ENCODE measurements at regions not wholly inside any gene's neighbourhood (a gene's known extent, or its start where the extent isn't known, plus 50 kb on each side); places are given as distances from the start of the nearest gene placed in this dataset.

DNA sequence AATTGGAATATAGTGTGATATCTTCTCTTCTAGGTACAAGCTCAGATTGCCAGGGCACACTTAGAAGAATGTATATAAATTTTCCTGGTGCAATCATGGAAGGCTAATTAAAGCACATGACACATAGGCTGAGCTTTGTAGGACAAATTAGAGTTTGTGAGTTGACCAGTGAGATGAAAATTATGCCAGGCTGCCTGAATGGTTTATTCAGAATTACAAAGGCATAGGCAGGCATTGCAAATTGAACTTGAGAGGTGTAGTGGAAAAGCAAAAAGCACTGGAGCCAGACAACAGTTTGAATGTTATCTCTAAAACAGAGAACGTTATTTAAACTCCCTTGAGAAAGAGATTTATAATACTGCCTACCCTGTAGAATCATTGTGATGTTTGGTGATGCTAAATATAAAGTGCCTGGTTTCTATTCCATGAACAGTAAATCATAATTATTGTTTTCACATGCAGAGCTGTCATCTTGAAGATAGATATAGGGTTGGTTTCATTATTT is 712.1 kb downstream of the TBC1D32 start:
- intact Hi-C loops (cut with micrococcal nuclease; ENCODE audit: unreplicated experiment), result no loop called here
- H3K9me3 Mint-ChIP-seq (ENCODE audit: low read depth, unreplicated experiment), result no peaks in the 10 kb centered on the region
- CTCF ChIA-PET, result no interaction called here
- no peaks in the 10 kb centered on the region for H3K27me3 Mint-ChIP-seq (ENCODE audit: unreplicated experiment)
- no peaks in the 10 kb centered on the region for H3K36me3 Mint-ChIP-seq (ENCODE audit: insufficient read depth, unreplicated experiment)
- TF ChIP-seq, protein P1, sequence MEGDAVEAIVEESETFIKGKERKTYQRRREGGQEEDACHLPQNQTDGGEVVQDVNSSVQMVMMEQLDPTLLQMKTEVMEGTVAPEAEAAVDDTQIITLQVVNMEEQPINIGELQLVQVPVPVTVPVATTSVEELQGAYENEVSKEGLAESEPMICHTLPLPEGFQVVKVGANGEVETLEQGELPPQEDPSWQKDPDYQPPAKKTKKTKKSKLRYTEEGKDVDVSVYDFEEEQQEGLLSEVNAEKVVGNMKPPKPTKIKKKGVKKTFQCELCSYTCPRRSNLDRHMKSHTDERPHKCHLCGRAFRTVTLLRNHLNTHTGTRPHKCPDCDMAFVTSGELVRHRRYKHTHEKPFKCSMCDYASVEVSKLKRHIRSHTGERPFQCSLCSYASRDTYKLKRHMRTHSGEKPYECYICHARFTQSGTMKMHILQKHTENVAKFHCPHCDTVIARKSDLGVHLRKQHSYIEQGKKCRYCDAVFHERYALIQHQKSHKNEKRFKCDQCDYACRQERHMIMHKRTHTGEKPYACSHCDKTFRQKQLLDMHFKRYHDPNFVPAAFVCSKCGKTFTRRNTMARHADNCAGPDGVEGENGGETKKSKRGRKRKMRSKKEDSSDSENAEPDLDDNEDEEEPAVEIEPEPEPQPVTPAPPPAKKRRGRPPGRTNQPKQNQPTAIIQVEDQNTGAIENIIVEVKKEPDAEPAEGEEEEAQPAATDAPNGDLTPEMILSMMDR (IDR thresholded peaks at IDR 0.05; ENCODE audit: unreplicated experiment), result no peak
- no peak overlapping the region for H3K27ac Mint-ChIP-seq (ENCODE audit: unreplicated experiment)
- no TSS peak for BruUV-seq (replicated peaks)
- H3K4me1 Mint-ChIP-seq (ENCODE audit: low read depth, unreplicated experiment), result no peaks in the 10 kb centered on the region
- no peak overlapping the region for H3K4me3 Mint-ChIP-seq (ENCODE audit: low read depth, unreplicated experiment)
- no peak for DNase-seq

DNA sequence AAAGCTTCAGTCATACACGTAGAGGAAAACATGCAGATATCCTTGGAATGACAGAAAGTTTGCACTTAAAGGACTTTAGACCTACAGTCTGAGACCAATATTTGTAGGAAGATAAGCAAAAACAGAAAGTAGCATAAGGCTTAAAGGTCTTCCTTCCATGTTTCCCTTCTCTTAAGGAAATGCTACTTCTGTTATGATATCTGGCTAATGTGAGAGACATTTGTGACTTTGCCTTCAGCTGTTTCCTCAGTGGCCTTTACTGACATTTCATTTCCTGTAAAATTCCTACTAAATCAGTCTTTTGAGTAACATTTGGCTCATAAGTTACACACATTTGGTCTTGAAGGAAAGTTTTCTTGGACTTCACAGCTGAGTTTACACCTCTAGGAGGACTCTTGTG is 713.4 kb downstream of the TBC1D32 start:
- no TSS peak for BruUV-seq (replicated peaks)

DNA sequence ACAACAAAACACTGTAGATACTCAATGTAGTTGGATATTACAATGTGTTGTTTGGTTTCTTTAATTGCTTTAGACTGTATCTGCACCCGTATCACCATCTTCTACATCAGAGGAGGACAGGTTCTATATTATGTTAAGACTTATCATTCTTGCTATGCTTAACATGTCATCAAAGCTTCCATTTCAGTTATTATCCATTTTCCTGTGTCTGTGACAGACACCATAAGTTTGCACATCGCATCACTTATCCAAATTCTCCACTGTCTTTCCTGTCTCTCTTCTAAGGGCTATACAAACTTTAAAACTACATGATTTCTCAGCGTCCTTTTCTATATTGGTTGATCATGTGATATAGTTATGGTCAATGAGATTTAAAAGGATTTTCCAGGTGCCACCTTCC is 719.0 kb downstream of the TBC1D32 start:
- H3K27me3 Mint-ChIP-seq (ENCODE audit: unreplicated experiment), result no peaks in the 10 kb centered on the region
- no TSS peak for BruUV-seq (replicated peaks)
- H3K4me1 Mint-ChIP-seq (ENCODE audit: low read depth, unreplicated experiment), result no peaks in the 10 kb centered on the region
- no peak for DNase-seq
- H3K27ac Mint-ChIP-seq (ENCODE audit: unreplicated experiment), result no peak overlapping the region
- CTCF ChIA-PET, result no interaction called here
- TF ChIP-seq, protein P1 (IDR thresholded peaks at IDR 0.05; ENCODE audit: unreplicated experiment), result no peak
- no peak overlapping the region for H3K4me3 Mint-ChIP-seq (ENCODE audit: low read depth, unreplicated experiment)
- H3K36me3 Mint-ChIP-seq (ENCODE audit: insufficient read depth, unreplicated experiment), result no peaks in the 10 kb centered on the region
- intact Hi-C loops (cut with micrococcal nuclease; ENCODE audit: unreplicated experiment), result no loop called here
- no peaks in the 10 kb centered on the region for H3K9me3 Mint-ChIP-seq (ENCODE audit: low read depth, unreplicated experiment)

More for the DNA sequence above, 713.4 kb downstream of the TBC1D32 start:
- TF ChIP-seq, protein P1 (IDR thresholded peaks at IDR 0.05; ENCODE audit: unreplicated experiment), result no peak
- DNase-seq, result no peak
- Mint-ChIP-seq H3K27ac (ENCODE audit: unreplicated experiment) (no peak overlapping the region), H3K4me1 (ENCODE audit: low read depth, unreplicated experiment) (no peaks in the 10 kb centered on the region), H3K4me3 (ENCODE audit: low read depth, unreplicated experiment) (no peak overlapping the region), H3K36me3 (ENCODE audit: insufficient read depth, unreplicated experiment) (no peaks in the 10 kb centered on the region), H3K9me3 (ENCODE audit: low read depth, unreplicated experiment) (no peaks in the 10 kb centered on the region), H3K27me3 (ENCODE audit: unreplicated experiment) (no peaks in the 10 kb centered on the region)
- CTCF ChIA-PET, result interaction anchor here (0.7 kb wide), 1 partner anchor 83 kb away, joined by 4 read pairs; no protein-coding TSS in a partner anchor
- intact Hi-C loops (cut with micrococcal nuclease; ENCODE audit: unreplicated experiment), result no loop called here

DNA sequence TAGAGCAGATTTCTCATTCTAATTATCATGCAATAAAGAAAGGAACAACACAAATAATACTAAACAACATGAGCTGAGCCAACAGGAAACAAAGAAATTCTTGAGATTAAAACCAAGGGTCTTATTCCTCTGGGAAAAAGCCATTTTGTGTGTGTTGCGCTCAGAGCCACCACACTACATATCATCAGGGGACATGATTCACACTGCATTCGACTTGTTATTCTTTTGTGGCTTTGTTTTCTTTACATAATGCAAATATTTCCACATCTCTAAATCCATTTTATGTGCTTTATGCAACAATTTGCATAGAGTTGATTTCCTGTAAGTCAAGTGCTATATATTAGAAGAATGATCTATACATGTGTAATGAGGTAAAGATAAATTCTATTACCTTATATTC is 719.6 kb downstream of the TBC1D32 start:
- no peak overlapping the region for H3K27ac Mint-ChIP-seq (ENCODE audit: unreplicated experiment)
- no TSS peak for BruUV-seq (replicated peaks)
- no peak overlapping the region for H3K4me3 Mint-ChIP-seq (ENCODE audit: low read depth, unreplicated experiment)
- H3K9me3 Mint-ChIP-seq (ENCODE audit: low read depth, unreplicated experiment), result no peaks in the 10 kb centered on the region
- no peaks in the 10 kb centered on the region for H3K4me1 Mint-ChIP-seq (ENCODE audit: low read depth, unreplicated experiment)
- H3K36me3 Mint-ChIP-seq (ENCODE audit: insufficient read depth, unreplicated experiment), result no peaks in the 10 kb centered on the region
- TF ChIP-seq, protein P1 (IDR thresholded peaks at IDR 0.05; ENCODE audit: unreplicated experiment), result no peak
- CTCF ChIA-PET, result no interaction called here
- DNase-seq, result no peak
- intact Hi-C loops (cut with micrococcal nuclease; ENCODE audit: unreplicated experiment), result no loop called here
- H3K27me3 Mint-ChIP-seq (ENCODE audit: unreplicated experiment), result no peaks in the 10 kb centered on the region

Measured in Calu3 (cell line).